Gastroesophageal sphincter (tissue), 3 donors: ENCODE measurements at regions not wholly inside any gene's neighbourhood (a gene's known extent, or its start where the extent isn't known, plus 50 kb on each side); places are given as distances from the start of the nearest gene placed in this dataset.

Source experiments
- EP300 ChIP-seq: sonication (generic); formaldehyde crosslinking; IDR thresholded peaks from one replicate; pipeline ENCODE4 v1.6.1; 2017; ENCODE audit warnings: antibody characterized with exemption, mild to moderate bottlenecking
- POLR2A ChIP-seq, 2 donors: fragments of 450-650 bp; IDR thresholded peaks; one replicate each; pipeline ENCODE4 v1.6.1; 2017; ENCODE audit warnings: antibody characterized with exemption in 2 of 2, mild to moderate bottlenecking in 2 of 2, moderate library complexity in 1 of 2
- POLR2AphosphoS5 ChIP-seq: sonication (generic); formaldehyde crosslinking; IDR thresholded peaks from one replicate; pipeline ENCODE4 v1.6.1; 2017; ENCODE audit warnings: antibody characterized with exemption
- TF ChIP-seq, protein P1 (sequence below), 4 experiments: fragments of 200-600 bp in 2 of 4; fragments of 450-650 bp in 2 of 4; sonication (generic) in 1 of 4; IDR thresholded peaks; one replicate each; pipeline ENCODE4 v1.5.1; 2017 to 2019; ENCODE audit warnings: antibody characterized with exemption in 4 of 4, mild to moderate bottlenecking in 2 of 4, moderate library complexity in 2 of 4

DNA sequence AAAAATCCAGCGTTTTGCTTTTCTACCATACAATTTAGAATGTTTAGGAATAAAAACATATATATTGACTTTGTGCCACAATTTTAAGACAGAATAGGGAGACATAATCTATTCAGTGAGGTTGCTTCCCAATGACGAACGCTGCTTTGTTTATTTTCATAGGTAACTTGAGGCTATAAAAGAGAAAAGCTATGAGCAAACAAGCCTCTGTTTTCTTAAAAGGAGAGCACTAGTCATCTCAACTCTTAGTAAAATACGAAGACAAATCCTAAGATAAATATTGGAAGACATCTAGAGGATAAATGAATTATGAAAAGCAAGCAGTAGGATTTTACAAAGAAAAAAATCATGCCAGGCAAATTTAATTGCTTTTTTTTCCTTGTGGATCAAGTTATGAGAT lies 363.6 kb downstream of the ANXA1 start:
- TF ChIP-seq, protein P1, sequence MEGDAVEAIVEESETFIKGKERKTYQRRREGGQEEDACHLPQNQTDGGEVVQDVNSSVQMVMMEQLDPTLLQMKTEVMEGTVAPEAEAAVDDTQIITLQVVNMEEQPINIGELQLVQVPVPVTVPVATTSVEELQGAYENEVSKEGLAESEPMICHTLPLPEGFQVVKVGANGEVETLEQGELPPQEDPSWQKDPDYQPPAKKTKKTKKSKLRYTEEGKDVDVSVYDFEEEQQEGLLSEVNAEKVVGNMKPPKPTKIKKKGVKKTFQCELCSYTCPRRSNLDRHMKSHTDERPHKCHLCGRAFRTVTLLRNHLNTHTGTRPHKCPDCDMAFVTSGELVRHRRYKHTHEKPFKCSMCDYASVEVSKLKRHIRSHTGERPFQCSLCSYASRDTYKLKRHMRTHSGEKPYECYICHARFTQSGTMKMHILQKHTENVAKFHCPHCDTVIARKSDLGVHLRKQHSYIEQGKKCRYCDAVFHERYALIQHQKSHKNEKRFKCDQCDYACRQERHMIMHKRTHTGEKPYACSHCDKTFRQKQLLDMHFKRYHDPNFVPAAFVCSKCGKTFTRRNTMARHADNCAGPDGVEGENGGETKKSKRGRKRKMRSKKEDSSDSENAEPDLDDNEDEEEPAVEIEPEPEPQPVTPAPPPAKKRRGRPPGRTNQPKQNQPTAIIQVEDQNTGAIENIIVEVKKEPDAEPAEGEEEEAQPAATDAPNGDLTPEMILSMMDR (IDR thresholded peaks at IDR 0.05): no peak
- TF ChIP-seq POLR2A (IDR thresholded peaks at IDR 0.05) (no peak), EP300 (no peak), POLR2AphosphoS5 (no peak)
